Mucosa of descending colon (tissue), 3 donors: ENCODE measurements at regions not wholly inside any gene's neighbourhood (a gene's known extent, or its start where the extent isn't known, plus 50 kb on each side); places are given as distances from the start of the nearest gene placed in this dataset.

Experiments used
- ATAC-seq: fragments of 200-7000 bp; cut with Tn5 transposase; one replicate; pipeline ENCODE4 v1.9.1; 2020; ENCODE audit warnings: mild to moderate bottlenecking, moderate library complexity
- DNase-seq, 3 donors: peaks; one replicate each; pipeline ENCODE4 v3.0.0-alpha.2; 2020
- H3K36me3 ChIP-seq: fragments of 200-600 bp; one replicate; pipeline ENCODE4 v1.8.0; 2021; ENCODE audit warnings: low read depth, mild to moderate bottlenecking
- H3K4me1 ChIP-seq: fragments of 200-600 bp; one replicate; pipeline ENCODE4 v1.8.0; 2021; ENCODE audit warnings: low read depth, mild to moderate bottlenecking
- H3K4me3 ChIP-seq: fragments of 200-600 bp; one replicate; pipeline ENCODE4 v1.8.0; 2021; ENCODE audit warnings: mild to moderate bottlenecking
- H3K9me3 ChIP-seq: fragments of 200-600 bp; one replicate; pipeline ENCODE4 v1.8.0; 2021; ENCODE audit warnings: mild to moderate bottlenecking
- intact Hi-C, 2 donors: fragments of 100-400 bp; cut with DNase I in 1 of 2; cut with micrococcal nuclease in 1 of 2; formaldehyde crosslinking; loops; one replicate each; pipeline versions ENCODE4 v1.11.0 to v1.11.1; 2022; cut with DNase I, micrococcal nuclease
- TF ChIP-seq, protein P1 (sequence below): fragments of 200-600 bp; IDR thresholded peaks from one replicate; pipeline ENCODE4 v1.8.0; 2022; ENCODE audit warnings: antibody characterized with exemption, mild to moderate bottlenecking
- donor health status: DM: no; HTN: no; CAD: no; lungs with moderate emphysema.
- donor health status: DM: no; HTN: no; CAD: no.
- donor health status: DM: no; HTN: yes; CAD: no.

DNA sequence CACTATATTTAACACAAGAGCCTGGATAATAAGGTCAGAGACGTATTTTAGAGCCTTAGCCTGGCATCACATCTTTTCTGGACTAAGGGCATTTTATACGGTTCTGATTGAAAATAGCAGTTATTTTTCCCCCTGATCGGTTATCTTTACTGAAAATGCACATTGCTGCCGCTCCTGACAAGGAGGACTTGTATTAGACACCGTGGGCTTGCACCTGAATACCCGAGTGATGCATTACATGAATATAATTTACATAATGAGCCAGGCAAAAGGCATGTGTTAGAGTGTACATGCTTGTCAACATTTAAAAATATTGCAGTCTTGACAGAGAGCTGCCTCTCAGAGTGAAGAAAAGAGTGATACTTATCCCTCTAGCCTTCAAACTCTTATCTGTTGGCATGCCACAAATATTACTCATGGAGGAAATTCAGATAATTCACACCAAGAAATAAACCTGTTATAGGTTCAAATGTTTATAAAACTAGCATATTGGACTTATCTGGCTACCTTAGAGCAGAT lies 470.5 kb upstream of the ETAA1 start:
- no peaks in the 10 kb centered on the region for H3K9me3 ChIP-seq
- DNase-seq (no peak), ATAC-seq (no peak)
- TF ChIP-seq, protein P1, sequence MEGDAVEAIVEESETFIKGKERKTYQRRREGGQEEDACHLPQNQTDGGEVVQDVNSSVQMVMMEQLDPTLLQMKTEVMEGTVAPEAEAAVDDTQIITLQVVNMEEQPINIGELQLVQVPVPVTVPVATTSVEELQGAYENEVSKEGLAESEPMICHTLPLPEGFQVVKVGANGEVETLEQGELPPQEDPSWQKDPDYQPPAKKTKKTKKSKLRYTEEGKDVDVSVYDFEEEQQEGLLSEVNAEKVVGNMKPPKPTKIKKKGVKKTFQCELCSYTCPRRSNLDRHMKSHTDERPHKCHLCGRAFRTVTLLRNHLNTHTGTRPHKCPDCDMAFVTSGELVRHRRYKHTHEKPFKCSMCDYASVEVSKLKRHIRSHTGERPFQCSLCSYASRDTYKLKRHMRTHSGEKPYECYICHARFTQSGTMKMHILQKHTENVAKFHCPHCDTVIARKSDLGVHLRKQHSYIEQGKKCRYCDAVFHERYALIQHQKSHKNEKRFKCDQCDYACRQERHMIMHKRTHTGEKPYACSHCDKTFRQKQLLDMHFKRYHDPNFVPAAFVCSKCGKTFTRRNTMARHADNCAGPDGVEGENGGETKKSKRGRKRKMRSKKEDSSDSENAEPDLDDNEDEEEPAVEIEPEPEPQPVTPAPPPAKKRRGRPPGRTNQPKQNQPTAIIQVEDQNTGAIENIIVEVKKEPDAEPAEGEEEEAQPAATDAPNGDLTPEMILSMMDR: no peak
- no peak overlapping the region for H3K4me3 ChIP-seq
- no peaks in the 10 kb centered on the region for H3K36me3 ChIP-seq
- no peaks in the 10 kb centered on the region for H3K4me1 ChIP-seq
- intact Hi-C loops: no loop called here

DNA sequence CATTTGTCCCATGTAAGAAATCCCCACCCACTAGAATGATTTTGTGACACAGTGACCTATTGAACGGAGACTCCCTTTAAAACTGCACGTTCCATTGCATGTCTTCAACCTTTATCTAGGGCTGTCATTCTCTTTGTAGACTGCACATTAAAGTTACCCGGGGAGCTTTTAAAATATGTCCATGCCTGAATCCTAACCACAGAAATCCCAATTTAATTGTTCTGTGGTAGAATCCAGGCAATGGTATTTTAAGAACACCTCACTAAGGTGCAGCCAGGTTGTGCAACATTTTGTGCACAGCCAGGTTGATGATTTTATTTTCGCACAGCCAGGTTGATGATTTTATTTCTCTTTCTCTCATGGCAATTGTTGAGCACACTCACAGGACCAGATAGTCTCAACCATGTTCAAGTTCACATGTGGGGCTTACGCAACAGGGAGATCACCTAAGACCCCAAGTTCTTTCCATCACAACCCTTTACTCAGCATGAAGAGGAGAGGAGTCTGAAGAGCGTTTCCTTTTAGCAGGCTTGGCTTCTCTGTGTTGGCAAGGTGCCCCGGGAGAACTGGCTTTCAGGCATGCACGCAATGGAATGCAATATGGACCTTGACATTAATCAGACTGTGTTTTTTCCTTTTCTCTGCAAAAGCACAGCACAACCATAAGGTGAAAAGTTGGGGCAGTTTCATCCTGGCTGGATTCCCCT lies 467.3 kb upstream of the ETAA1 start:
- intact Hi-C loops: no loop called here
- peak; percentile 62 for ATAC-seq

DNA sequence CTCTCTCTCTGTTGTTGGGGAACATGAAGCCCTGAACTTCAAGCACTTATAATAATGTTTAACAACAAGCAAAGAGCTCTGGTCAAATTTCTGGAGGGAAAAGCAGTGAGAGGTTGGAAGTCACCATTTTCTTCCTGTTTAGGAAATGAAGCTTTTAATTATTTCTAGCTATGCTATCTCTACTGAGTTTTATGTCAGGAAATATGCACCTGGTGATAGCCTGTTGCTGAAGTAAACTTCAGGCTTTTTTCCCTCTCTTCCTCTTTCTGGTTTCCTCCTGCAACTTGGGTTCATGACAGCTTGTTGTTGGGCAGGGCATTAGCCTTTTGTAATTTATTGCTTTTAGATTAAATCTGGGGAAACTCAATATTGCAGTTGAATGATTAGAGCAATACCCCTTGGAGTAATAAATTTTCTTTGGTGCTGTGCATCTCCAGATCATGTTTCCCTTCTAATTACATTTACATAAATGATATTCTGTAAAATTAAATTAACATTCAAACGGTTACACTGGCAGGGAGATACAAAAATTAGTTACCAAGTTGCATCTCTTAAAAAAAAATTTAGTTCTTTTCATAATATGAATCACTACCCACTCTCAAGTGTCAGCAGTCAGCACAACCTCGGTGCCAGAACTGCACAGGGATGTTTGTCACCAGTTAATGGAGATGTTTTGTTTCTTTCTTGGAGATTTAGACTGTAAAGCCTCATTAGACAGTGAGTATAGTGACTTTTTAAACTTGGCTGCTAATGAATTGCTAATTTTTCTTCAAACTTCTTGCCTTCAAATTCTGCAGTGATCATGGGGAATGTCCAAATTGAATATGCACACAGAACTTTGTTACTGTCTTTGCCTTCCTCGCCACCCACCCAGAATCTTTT lies 466.6 kb upstream of the ETAA1 start:
- ATAC-seq (no peak), DNase-seq (no peak)
- no peak overlapping the region for H3K4me3 ChIP-seq
- no peaks in the 10 kb centered on the region for H3K36me3 ChIP-seq
- no peaks in the 10 kb centered on the region for H3K4me1 ChIP-seq
- intact Hi-C loops: no loop called here
- H3K9me3 ChIP-seq: no peaks in the 10 kb centered on the region
- TF ChIP-seq, protein P1: no peak

More for the DNA sequence above, 467.3 kb upstream of the ETAA1 start:
- Histone ChIP-seq H3K4me3 (no peak overlapping the region), H3K36me3 (no peaks in the 10 kb centered on the region), H3K9me3 (no peaks in the 10 kb centered on the region), H3K4me1 (no peaks in the 10 kb centered on the region)
- TF ChIP-seq, protein P1: no peak
- peak in 2 of 3 donors; percentile 43 to 49 for DNase-seq

DNA sequence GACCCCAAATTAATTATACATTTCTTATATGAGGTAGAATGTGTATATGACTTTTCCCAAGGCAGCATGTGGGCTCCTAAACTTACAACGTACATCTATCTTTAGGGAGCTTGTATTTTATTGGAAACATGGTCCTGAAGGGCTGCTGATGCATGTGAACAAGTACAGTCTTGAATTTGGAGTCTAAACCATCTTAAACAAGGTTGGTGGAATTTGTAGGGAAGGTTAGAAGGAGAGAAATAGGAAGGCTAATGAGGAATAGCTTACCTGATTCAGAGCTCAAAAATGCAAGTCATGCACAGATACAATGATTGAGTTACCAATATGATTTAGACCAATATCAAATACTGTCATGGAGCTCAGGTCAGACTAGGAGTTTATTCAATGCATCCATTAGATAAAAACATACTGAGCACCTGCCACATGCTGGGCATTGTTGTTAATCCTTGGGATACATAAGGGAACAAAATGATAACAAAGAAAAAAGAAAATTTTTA lies 458.6 kb upstream of the ETAA1 start:
- no peak overlapping the region for H3K4me3 ChIP-seq
- H3K9me3 ChIP-seq: no peaks in the 10 kb centered on the region
- no peaks in the 10 kb centered on the region for H3K4me1 ChIP-seq
- ATAC-seq (no peak), DNase-seq (no peak)
- intact Hi-C loops: no loop called here
- H3K36me3 ChIP-seq: no peaks in the 10 kb centered on the region
- TF ChIP-seq, protein P1: no peak

DNA sequence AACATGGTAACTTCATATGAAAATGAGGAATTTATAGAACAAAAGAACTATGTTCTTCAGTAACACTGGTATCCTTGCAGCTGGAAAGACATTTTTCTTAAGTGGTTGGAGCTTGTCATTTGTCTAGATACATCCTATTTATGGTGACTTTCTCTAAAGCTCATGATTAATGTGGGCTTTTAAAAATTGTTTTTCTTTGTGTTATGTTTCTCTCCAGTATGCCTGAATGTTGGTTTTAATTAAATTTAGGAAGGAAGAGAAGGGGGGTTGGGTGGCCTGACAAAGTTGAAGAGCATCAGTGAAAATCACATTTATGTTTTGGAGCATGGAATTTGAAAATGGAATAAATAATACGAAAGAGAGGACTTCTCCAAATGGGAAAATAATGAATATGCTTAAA lies 457.1 kb upstream of the ETAA1 start:
- Histone ChIP-seq H3K4me3 (no peak overlapping the region), H3K9me3 (no peaks in the 10 kb centered on the region), H3K36me3 (no peaks in the 10 kb centered on the region), H3K4me1 (no peaks in the 10 kb centered on the region)
- DNase-seq (no peak), ATAC-seq (no peak)
- intact Hi-C loops: no loop called here
- TF ChIP-seq, protein P1: no peak
